SH-SY5Y (cell line): ENCODE measurements at regions not wholly inside any gene's neighbourhood (a gene's known extent, or its start where the extent isn't known, plus 50 kb on each side); places are given as distances from the start of the nearest gene placed in this dataset.

Source experiments
- GATA2 ChIP-seq: IDR thresholded peaks from 2 replicates; pipeline ENCODE4 v1.6.1; 2011; ENCODE audit warnings: mild to moderate bottlenecking, low read depth, low read length
- GATA3 ChIP-seq: IDR thresholded peaks from 2 replicates; pipeline ENCODE4 v1.6.1; 2011; ENCODE audit warnings: low read depth, mild to moderate bottlenecking, low read length, moderate library complexity

GRCh38 chr20:51258582-51259165 lies 235.8 kb upstream of the KCNG1 start:
- TF ChIP-seq GATA3 (no peak), GATA2 (no peak)
